HG02938 (cell line): ENCODE measurements at regions not wholly inside any gene's neighbourhood (a gene's known extent, or its start where the extent isn't known, plus 50 kb on each side); places are given as distances from the start of the nearest gene placed in this dataset.

ENCODE experiments used
- ATAC-seq: cut with Tn5 transposase; IDR thresholded peaks from one replicate; pipeline ENCODE4 v1.9.1; 2021; ENCODE audit warnings: mild to moderate bottlenecking, moderate library complexity; ENCODE audit not compliant: unreplicated experiment

DNA sequence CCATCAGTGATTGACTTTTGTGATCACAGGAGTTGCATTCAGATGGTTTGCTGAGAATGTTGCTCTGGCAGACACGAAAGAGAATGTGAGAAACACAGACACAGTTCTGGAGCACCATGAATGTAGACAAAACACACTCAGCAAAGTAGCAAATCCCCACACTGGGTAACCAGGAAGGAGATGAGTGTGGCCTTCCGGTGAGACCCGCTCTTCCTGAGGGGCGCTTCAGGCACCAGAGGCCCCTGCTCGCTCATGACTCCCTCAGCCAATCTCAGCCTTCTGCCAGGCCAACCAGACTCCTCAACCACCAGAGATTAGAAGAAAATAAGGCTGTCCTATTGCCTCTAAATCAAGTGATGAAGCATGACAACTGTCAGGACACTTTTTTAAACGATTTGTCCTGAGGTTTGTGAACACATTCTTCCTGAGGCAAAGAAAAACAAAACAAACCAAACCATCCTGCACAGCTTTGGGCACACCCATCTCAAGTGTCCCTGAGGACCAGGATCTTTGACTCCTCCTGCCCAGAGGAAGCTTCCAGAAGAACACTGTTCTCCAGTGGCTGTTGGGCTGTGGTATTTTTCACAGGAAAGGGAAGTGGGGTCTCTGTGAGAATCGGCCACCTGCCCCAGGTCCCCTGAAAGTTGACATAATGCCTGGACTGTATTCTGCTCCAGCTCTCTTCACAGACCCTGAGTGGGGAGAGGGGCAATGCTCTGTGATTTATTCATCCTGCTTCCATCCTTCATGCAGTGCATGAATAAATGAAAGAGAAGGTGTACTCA, 152.8 kb downstream of the BCL11A start:
- ATAC-seq, result no peak

DNA sequence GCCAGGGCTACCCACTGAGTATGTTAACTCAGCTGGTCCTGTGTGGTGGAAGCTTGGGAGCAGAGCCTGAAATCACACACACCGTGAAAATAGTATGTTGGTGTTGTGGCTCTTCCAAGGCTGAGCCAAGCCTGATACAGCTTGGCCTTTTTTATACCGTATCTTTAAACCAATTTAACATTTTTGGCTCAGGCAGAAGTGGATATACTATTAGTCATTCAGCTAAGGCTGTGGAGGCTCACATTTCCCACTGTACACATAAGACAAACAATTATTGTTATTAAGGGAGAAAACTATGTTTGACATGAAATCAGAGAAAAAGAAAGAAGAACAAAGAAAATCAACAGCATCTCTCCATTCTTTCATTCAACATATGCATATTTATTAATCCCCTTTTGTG, 159.0 kb downstream of the BCL11A start:
- no peak for ATAC-seq

- no peak for ATAC-seq
These were observed 161.6 kb downstream of the BCL11A start for GRCh38 chr2:60391649-60392375.

- no peak for ATAC-seq
These were observed 162.2 kb downstream of the BCL11A start for GRCh38 chr2:60391230-60391629.

- ATAC-seq, result no peak
These were observed 167.0 kb downstream of the BCL11A start for GRCh38 chr2:60386436-60386835.

DNA sequence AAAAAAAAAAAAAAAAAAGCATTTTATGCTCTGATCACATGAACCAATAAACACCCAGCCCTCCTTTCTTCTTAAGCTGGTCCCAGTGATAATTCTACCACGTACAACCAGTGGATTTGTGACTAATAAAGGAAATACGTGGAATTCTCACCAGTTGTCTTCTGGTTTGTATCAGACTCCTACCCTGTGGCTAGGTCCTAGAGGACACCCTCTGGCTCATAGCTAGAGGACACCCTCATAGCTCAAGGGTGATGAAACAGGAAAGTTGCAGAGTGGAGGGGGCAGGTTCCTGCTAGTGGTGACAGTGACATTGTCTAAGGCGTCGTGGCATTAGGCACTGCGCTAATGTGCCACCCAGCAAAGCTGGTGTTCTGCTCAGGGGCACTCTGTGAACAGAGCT, 167.8 kb downstream of the BCL11A start:
- ATAC-seq, result no peak

DNA sequence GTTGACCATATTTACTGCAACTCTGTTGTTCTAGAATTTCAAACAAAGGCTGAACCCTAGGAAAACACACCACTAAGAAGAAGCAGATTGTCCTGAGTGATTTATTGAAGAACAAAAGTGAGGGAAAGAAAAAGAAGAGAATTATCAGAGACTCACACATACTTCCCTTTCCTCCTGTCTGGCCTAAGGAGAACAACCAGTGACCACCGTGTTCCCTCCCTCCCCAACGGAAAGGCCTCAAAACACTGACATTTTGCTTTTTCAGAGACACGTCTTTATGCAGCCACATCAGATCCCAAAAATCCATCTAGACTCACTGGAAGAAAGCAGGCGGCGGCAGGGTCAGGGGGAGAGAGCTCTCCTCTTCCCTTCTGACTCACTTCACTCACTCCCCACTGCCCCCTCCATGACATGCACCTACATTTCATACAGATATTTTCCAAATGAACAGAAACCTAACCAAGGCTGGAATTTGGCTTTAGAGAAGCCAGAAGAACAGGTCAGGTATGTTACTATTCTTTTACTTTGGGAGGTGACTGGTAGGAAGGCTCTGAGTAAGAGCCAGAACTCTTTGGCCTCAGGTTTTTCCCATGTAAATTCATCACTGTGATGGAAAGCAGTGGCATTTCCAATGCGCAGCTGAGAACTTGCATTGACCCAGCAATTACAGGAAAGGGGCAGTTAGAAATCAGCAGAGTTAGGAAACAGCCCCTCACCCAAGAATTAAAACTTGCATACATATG, 169.9 kb downstream of the BCL11A start:
- ATAC-seq, result no peak

GRCh38 chr2:60380411-60380810, 173.0 kb downstream of the BCL11A start:
- no peak for ATAC-seq

DNA sequence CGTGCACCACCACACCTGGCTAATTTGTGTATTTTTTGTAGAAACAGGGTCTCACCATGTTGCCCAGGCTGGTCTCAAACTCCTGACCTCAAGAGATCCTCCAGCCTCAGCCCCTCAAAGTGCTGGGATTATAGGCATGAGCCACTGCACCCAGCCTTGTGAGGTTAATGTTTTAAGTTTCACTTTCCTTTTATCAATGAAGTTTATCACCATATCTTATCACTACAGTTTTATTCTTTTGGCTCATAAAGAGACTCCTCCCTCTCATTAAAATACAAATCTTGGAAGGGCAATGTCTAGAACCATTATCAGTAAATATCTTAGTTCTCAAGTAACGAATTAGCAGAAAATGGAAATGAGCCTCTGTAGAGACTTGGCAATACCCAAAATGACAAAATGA, 173.8 kb downstream of the BCL11A start:
- no peak for ATAC-seq

GRCh38 chr2:60379216-60379615, 174.2 kb downstream of the BCL11A start:
- no peak for ATAC-seq

- no peak for ATAC-seq
These were observed 175.6 kb downstream of the BCL11A start for GRCh38 chr2:60377825-60378224.

GRCh38 chr2:60376252-60376651, 177.2 kb downstream of the BCL11A start:
- ATAC-seq, result no peak

DNA sequence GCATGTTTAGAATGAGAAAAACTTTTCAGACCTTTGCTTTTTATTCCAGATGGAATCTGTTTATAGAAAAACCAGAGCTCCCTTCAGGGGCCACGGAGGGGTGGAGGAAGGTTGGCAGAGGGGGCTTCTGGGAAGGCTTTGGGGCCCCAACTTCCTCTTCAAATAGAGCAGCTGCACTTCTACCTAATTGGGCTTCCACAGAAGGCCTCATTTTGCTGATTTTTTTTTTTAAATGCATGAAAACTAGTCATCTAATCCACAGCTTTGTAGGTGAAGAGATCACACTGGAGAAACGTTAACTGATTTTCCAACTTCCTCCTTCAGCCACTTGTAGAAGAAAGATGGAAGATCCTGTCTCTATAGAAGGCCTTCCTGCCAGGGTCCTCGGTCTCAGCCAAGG, 181.8 kb downstream of the BCL11A start:
- no peak for ATAC-seq

- no peak for ATAC-seq
These were observed 182.2 kb downstream of the BCL11A start for GRCh38 chr2:60371219-60371618.

GRCh38 chr2:60370814-60371213, 182.6 kb downstream of the BCL11A start:
- no peak for ATAC-seq

DNA sequence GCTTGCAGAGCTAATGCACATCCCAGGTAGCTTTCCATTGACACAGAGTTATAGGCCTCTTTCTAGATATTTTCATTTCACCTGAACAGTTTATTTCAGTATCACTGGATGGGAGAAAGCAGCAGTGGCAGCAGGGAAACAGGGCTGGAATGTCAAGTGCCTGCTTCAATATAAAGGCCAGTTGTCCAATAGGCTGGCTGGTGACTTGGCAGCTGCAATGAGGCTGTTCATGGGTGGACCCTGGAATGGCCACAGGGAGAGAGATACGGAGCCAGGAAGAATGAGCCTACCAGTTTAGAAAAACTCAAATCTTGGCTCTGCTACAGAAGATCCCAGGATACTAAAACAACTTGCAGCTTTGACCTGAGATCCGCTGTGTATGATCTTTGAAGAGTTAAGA, 185.0 kb downstream of the BCL11A start:
- no peak for ATAC-seq

DNA sequence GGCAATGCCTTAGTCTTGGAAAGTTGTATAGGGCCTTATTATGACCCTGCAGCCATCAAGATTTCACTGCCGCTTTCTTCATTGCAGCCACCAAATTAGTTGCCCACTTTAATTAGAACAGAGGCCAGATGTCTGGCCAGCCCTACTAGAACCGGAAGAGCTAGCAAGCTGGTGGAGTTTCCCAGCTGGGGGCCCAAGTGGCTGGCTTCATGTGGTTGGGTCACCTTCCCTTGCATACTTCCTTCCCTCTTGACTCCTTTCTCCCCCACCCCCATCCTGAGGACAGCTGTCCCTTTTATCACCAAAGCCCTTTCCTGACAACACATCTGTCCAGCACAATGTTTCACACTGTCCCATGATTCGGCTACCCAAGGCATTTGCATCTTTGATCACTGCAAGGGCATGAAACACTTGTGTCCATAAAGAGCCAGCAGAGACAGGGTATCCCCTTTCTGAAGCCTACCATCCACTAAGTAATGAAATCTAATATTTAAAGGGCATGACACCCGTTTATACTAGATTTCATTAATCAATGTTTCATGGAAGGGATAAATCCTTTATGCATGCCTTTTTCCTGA, 187.2 kb downstream of the BCL11A start:
- ATAC-seq, result no peak

GRCh38 chr2:60365556-60365955, 187.9 kb downstream of the BCL11A start:
- no peak for ATAC-seq

DNA sequence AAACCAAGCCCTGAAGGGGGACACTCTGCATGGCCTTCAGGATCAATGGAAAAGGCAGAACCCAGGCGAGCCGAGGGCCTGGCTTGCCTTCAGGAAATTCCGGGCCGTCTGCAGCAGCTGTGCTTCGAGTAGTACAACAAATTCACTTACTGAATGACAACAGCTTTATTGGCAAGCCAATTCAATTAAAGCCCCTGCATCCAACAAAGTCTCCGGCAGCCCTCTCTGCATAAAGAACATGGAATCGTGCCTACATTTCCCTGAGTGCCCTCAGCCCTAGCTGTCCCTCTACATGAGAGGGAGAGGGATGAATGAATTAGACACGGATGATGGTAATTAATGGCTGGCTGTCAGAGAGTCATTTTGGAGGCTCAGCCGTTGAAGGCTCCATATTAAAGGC, 189.0 kb downstream of the BCL11A start:
- ATAC-seq, result no peak

DNA sequence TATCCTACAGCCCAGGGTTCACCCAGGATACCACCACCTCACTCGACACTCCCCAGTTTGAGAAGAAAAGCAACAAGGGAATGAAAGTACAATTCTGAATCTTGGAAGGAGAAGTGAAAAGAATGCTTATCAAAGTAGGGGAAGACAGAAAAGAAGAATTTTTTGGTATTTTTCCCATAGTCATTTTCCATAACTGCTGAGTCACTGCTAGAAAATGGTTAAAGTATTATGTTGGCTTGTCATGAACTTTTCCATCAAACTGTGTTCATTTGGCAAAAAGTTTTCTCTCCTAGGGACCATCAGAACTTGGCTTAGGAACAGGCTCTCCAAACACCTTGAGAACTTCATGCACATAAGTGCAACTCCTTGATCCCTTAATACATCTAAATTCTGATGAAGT, 192.0 kb downstream of the BCL11A start:
- no peak for ATAC-seq

DNA sequence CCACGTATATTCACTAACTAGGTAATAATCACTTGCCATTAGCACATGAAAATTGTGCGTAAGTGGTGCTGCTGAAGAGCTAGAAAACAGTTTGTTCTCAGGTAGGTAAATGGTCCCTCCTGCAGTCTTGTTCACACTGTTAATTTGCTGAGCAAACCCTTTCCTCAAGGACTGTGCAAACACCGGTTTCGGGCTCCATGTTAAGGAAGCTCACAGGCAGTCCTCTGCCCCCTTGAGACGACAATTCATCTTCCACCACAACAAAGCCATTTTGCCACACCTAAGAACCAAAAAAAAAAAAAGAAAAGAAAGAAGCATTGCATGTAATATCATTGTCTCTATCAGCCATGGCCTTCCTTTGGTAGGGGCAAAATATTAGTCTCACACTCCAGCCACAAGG, 193.9 kb downstream of the BCL11A start:
- ATAC-seq, result no peak
